HG03095 (cell line): ENCODE measurements at regions not wholly inside any gene's neighbourhood (a gene's known extent, or its start where the extent isn't known, plus 50 kb on each side); places are given as distances from the start of the nearest gene placed in this dataset.

ENCODE experiments used
- ATAC-seq: cut with Tn5 transposase; IDR thresholded peaks from one replicate; pipeline ENCODE4 v1.9.1; 2021; ENCODE audit warnings: moderate library complexity; ENCODE audit not compliant: unreplicated experiment

DNA sequence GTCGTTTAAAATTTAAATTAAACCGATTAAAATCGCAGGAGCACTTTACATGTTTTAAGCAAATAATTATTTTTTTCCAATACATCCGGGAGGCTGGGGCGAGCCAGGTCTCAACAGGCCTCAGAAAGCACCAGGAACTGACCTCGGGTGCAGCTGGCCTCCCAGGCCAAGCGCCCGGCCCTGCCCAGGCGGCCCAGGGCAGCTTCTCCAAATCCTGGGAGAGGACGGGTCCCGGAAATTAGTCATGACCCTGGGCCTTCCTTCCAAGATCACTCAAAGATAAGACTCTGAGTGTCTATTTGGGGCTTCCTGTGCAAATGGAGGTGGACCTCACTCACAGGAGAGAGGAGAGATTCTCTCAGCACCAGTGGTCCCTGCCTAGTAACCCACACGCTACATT is 177.1 kb downstream of the BCL11B start:
- no peak for ATAC-seq

DNA sequence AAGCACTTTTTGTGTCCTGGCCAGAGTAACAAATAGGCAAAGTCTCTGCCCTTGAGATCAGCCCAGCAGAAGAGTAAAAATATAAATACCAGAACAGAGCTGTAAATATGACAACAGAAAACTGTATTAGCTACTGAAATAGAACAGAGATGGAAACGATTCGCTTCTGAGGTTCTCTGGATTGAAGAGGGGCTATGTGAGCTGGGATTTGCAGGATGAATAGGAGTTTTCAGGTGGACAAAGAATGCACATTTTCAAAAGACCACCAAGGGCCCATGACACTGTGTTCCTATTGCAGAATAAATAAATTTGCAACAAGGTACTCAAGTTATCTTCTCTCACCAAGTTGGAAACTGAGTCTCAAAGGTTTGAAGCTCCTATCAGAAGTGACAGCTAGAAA is 176.6 kb downstream of the BCL11B start:
- no peak for ATAC-seq

DNA sequence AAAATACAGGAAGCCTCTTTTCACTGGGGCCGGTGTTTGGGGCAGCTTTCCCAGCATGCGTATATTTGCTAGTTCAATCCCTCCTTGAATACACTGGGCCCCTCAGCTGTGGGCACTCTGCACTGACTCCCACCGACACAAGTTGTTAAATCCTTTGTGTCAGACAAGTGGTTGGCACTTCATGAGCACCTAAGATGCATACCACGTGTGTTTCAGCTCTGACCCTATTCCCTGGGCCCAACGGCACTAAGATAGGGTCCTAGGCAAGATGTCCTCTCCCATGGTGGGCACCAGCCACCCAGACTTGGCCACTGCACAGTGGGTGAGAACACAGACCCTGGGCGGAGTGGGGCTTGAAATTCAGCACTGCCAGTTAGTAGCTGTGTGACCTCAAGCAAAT is 173.8 kb downstream of the BCL11B start:
- ATAC-seq, result no peak

DNA sequence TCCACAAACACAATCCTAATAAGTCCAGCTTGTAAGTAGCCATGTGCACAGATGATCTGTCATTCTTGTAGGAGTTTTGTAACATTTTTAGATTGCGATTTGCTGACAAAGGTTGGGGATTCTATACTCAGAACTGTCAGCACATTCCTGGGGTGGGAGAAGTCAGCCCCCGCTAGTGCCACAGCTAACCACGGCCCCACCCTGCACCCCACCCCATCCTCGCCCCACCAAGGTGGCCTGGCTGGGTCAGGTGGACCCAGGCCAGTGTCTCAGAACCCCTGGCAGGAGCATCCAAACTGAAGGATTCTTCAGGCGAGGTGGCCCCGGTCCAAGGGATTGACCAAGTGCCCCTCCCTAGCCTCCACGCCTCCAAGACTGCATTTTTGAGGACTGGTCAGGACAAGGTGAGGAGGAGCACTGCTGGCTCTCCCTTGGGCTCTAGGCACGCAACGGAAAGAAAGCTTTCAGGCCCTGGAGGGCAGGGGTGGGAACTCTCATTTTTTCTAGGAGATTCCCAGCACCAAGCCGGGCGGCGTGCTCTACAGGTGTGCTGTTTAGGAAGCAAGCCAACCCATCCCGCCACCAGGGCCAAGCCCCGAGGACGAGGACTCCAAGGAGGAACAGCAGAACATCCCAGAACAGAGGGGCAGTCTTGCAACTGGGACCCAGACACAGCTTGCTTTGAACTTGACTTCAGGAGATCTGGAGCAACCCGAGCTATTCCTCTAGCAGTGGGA is 172.8 kb downstream of the BCL11B start:
- no peak for ATAC-seq

DNA sequence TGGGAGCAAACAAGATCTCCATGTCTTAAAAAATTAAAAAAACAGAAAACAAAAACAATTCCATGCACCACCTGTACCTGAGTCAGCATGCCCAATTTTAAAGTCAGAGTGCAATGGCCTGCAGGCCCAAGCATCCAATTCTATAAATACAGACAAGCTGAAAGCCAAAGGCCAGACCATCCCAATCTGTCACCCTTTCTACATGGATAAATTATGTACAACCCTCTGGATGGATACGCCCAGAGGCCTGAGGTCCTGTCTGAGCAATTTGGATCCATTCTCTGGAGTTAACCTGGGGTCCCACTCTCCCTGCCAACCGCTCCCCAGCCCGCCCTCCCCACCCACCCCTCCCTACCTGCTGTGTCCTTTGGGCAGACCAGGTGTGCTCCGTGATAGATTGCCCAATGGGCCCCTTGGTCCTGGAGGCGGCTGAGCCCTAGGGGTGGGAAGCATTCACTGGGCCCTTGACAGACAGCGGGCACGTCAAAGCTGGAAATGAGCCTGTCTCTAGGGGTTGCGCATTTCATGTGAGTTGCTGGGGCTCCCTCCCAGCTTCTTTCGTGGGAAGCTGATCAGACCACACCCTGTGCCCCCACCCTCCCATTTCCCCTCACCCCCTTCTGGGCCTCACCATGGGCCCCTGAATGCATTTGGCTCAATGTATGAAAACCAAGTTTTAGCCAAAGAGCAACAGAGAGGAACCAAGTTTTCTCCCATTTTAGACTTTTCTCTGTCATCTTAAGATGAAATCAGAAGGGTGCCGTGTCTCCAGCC is 171.3 kb downstream of the BCL11B start:
- no peak for ATAC-seq

DNA sequence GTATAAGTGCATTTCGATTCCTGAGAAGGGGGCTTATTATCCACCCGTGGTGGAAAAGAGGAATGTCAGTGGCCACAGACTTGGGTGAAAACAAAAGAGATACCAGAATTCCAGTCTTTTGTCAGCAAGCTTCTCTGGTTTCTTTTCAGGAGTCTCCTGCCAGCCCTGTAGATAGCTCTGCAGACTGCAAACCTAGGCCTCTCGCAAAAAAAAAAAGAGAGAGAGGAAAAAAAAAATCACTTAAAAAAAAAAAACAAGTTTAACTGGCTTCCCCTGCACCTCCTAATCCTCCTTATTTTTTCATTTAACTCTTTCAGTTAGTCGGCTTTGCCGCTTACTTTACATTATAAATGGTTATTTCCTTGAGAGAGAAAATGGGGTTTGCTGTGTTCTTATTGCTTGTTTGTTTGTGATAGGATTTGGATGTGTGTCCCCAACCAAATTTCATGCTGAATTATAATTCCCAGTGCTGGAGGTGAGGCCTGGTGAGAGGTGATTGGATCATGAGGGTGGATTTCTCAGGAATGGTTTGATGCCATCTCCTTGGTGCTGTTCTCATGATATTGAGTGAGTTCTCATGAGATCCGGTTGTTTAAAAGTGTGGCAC is 170.0 kb downstream of the BCL11B start:
- no peak for ATAC-seq

DNA sequence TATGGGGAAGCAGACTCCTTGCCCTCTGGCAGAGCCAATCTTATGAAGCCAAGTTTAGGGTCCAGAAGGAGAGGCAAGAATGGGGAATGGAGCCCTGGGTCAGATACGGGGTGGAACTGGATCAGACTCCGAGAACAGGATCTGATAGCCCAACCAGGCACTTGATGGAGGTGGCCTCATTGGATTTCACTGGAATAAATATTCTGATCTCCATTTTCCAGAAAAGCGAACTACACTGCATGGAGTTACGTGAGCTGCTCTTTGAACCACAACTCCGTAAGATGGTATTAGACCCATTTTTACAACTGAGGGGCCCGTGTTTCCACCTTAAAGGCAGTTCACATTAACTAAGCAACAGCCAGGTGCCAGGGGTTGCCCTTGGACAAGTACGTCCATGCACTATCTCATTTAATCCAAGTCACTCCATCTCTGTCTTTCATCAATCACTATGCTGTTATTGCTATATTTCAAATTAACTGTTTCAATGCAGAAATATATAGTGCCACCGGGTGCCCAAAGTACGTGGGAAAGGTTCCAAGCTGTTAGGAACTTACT is 155.2 kb downstream of the BCL11B start:
- no peak for ATAC-seq

DNA sequence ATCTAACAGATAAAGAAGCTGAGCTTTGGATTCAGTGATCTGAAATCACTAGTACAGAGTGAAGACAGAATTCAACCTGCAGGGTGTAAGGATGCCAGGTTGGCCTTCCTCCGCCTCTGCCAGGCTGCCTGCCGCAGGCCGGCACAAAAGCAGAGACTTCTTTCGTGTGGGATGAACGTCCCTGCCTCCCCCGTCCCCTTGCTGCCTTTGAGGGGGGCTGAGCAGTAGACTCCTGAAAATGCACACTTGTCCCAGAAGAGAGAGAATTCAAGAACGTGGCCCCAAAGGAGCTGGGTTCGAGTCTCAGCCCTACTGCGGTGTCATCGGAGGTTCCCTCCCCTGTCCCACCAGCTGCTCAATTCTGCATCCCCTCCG is 154.3 kb downstream of the BCL11B start:
- ATAC-seq, result no peak

DNA sequence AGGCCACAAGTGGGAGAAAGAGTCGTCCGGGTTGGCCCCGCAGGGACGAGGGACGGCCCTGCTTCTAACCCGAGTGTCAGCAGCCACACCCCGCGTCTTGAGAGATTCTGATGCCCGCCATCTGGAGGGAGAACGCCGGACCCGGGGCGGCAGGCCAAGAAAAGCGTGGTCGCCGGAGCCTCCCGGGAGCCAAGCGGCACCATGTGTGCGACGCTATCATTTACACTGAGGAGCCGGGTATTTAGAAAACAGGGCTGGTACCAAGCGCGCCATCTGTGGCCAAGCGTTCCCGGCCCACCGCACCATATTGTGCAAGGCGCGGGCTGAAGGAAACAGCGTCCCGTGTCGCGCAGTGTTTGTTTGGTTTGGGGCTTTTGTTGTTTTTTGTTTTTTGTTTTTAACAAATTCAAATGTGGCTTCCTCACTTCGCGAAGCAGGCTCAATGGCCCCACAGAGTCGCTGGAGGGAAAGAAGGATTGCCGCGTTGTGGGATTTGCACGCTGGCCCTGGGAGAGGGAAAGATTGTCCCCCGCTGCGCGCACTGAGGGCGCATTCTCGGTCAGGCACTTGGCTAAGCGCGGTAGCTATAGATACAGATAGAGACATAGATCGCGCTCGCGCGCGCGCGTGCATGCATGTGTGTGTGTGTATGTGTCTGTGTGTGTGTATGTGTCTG is 153.8 kb downstream of the BCL11B start:
- ATAC-seq, result no peak

DNA sequence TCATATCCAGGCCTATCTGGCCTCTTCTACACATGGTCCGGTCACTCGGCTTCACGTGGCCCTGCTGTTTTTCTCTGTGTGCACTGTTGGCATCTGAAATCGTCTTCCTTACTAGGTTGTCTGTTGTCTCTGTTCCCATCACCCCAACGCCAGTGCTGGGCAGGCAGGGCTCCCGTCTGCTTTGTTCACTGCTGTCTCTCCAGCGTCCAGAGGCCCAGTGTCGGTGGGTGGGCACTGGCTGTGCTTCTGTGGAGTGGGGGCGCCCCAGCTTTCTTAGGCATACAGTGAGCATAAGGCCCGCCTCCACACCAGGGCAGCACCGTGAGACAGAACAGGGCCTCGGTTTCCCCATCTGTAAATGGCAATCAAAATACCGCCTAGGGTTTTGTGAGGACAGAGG is 153.1 kb downstream of the BCL11B start:
- ATAC-seq, result no peak
